Natural killer cell (primary cell): ENCODE measurements at regions not wholly inside any gene's neighbourhood (a gene's known extent, or its start where the extent isn't known, plus 50 kb on each side); places are given as distances from the start of the nearest gene placed in this dataset.
"Not testable (repeated sequence)": the region's sequence is repeated elsewhere in the genome, so short reads cannot be mapped to it uniquely, and the experiment has no call there.

Source experiments
- ATAC-seq, 3 donors: fragments of 150-1000 bp in 2 of 3; fragments of 200-7000 bp in 1 of 3; cut with Tn5 transposase; 1 replicate in 1 of 3; 2 replicates in 2 of 3; pipeline ENCODE4 v1.10.0; 2021; ENCODE audit warnings: mild to moderate bottlenecking in 2 of 3, moderate library complexity in 2 of 3
- DNase-seq, 2 donors: peaks; one replicate each; pipeline versions ENCODE4 v3.0.0 to v3.0.0-alpha.2; 2013 to 2021; ENCODE audit warnings: mixed read lengths in 1 of 2
- H3K27ac ChIP-seq: one replicate; pipeline ENCODE4 v1.5.1; 2013; ENCODE audit warnings: mild to moderate bottlenecking, low read length
- H3K27me3 ChIP-seq: one replicate; pipeline ENCODE4 v1.6.1; 2013; ENCODE audit warnings: low read length; ENCODE audit not compliant: control insufficient read depth, insufficient read depth
- H3K36me3 ChIP-seq: one replicate; pipeline ENCODE4 v1.6.1; 2013; ENCODE audit warnings: low read length; ENCODE audit not compliant: control insufficient read depth, insufficient read depth
- H3K4me1 ChIP-seq: one replicate; pipeline ENCODE4 v1.6.1; 2013; ENCODE audit warnings: low read length; ENCODE audit not compliant: control insufficient read depth, insufficient read depth
- H3K4me3 ChIP-seq: one replicate; pipeline ENCODE4 v1.5.1; 2013; ENCODE audit warnings: low read length
- H3K9me3 ChIP-seq: one replicate; pipeline ENCODE4 v1.6.1; 2013; ENCODE audit warnings: low read length; ENCODE audit not compliant: control insufficient read depth, insufficient read depth
- H3K27ac Mint-ChIP-seq, 2 donors: one replicate each; pipeline ENCODE4 v1.8.0; 2022; ENCODE audit warnings: mild to moderate bottlenecking in 2 of 2, mixed read lengths in 2 of 2, moderate library complexity in 1 of 2
- H3K27me3 Mint-ChIP-seq, 2 donors: one replicate each; pipeline ENCODE4 v1.8.0; 2022; ENCODE audit warnings: low read depth in 2 of 2, mixed read lengths in 2 of 2
- H3K36me3 Mint-ChIP-seq: one replicate; pipeline ENCODE4 v1.8.0; 2022; ENCODE audit warnings: mixed read lengths
- H3K4me1 Mint-ChIP-seq, 2 donors: one replicate each; pipeline ENCODE4 v1.8.0; 2022; ENCODE audit warnings: mixed read lengths in 2 of 2
- H3K4me3 Mint-ChIP-seq: one replicate; pipeline ENCODE4 v1.8.0; 2022; ENCODE audit warnings: mild to moderate bottlenecking, moderate library complexity, mixed read lengths
- H3K9me3 Mint-ChIP-seq, 2 donors: one replicate each; pipeline ENCODE4 v1.8.0; 2022; ENCODE audit warnings: mixed read lengths in 2 of 2
- WGBS: methylation state at CpG from one replicate; pipeline ENCODE4 v1.1.7; 2013; ENCODE audit warnings: missing lambda C conversion rate; ENCODE audit not compliant: insufficient coverage; 5-methylcytosine and 5-hydroxymethylcytosine counted together
- intact Hi-C: fragments of 100-400 bp; cut with micrococcal nuclease; formaldehyde crosslinking; loops from one replicate; pipeline ENCODE4 v1.14.2; 2022
- TF ChIP-seq, protein P1 (sequence below): fragments of 200-600 bp; IDR thresholded peaks from one replicate; pipeline ENCODE4 v1.8.0; 2022; ENCODE audit warnings: antibody characterized with exemption

DNA sequence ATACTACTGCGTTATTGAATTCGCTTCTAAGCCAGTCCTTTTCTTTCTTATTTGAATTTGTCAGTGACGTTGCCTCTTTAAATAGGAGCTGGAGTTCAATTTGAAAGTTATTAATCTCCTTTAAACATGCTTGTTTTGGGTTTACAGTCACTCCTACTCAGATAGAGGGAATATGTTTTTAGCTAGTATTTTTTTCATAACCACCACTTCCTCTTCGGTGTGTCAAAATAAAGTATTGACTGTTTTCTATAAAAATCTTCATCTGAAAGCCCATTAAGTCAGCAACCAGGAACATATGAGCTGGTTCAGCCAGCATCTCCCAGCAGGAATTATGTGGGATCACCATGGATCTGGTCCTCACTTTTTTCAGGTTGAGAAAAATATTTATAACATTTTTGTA lies 772.9 kb downstream of the DIPK2A start:
- H3K9me3 Mint-ChIP-seq = peaks cover 0 to 3% of the 10 kb centered on the region in 2 donors
- Histone ChIP-seq H3K9me3 (no peaks in the 10 kb centered on the region), H3K27me3 (no peaks in the 10 kb centered on the region), H3K36me3 (no peaks in the 10 kb centered on the region), H3K4me3 (no peak overlapping the region), H3K27ac (no peak overlapping the region), H3K4me1 (no peaks in the 10 kb centered on the region)
- ATAC-seq (no peak), DNase-seq (no peak)
- H3K27me3 Mint-ChIP-seq = no peaks in the 10 kb centered on the region
- no peak overlapping the region for H3K27ac Mint-ChIP-seq
- no peak overlapping the region for H3K4me3 Mint-ChIP-seq
- TF ChIP-seq, protein P1, sequence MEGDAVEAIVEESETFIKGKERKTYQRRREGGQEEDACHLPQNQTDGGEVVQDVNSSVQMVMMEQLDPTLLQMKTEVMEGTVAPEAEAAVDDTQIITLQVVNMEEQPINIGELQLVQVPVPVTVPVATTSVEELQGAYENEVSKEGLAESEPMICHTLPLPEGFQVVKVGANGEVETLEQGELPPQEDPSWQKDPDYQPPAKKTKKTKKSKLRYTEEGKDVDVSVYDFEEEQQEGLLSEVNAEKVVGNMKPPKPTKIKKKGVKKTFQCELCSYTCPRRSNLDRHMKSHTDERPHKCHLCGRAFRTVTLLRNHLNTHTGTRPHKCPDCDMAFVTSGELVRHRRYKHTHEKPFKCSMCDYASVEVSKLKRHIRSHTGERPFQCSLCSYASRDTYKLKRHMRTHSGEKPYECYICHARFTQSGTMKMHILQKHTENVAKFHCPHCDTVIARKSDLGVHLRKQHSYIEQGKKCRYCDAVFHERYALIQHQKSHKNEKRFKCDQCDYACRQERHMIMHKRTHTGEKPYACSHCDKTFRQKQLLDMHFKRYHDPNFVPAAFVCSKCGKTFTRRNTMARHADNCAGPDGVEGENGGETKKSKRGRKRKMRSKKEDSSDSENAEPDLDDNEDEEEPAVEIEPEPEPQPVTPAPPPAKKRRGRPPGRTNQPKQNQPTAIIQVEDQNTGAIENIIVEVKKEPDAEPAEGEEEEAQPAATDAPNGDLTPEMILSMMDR = no peak
- no peaks in the 10 kb centered on the region for H3K36me3 Mint-ChIP-seq
- no peaks in the 10 kb centered on the region for H3K4me1 Mint-ChIP-seq
- no CpG with 5 or more reads among the region's 4 CpGs for WGBS
- intact Hi-C loops = no loop called here

DNA sequence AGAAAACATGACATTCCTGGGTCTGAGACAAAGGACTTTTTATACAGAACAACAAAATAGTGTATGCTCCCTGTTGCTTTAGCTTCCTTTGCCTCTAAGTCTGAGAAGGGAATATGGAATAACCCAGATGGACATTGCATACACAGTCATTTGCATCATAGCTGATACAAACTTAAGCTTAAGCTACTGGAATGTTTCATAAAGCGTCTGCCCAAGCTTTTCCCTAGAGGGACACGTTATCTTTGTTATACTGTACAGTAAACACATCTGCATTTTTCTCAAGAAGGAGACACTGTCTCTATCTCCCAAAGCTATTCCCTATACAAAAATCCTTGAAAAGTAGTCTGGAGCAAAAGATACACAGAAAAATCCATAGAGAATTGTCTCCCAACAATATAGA lies 775.0 kb downstream of the DIPK2A start:
- Mint-ChIP-seq H3K27me3 (no peaks in the 10 kb centered on the region), H3K4me3 (no peak overlapping the region), H3K9me3 (peaks cover 0 to 3% of the 10 kb centered on the region in 2 donors), H3K27ac (no peak overlapping the region), H3K4me1 (no peaks in the 10 kb centered on the region), H3K36me3 (no peaks in the 10 kb centered on the region)
- no peaks in the 10 kb centered on the region for H3K27me3 ChIP-seq
- H3K4me1 ChIP-seq = no peaks in the 10 kb centered on the region
- ATAC-seq (no peak), DNase-seq (no peak)
- intact Hi-C loops = no loop called here
- 96% methylated on average over 2 of the region's 2 CpGs for WGBS
- TF ChIP-seq, protein P1 = no peak
- H3K4me3 ChIP-seq = no peak overlapping the region
- H3K9me3 ChIP-seq = no peaks in the 10 kb centered on the region
- no peak overlapping the region for H3K27ac ChIP-seq
- H3K36me3 ChIP-seq = no peaks in the 10 kb centered on the region

DNA sequence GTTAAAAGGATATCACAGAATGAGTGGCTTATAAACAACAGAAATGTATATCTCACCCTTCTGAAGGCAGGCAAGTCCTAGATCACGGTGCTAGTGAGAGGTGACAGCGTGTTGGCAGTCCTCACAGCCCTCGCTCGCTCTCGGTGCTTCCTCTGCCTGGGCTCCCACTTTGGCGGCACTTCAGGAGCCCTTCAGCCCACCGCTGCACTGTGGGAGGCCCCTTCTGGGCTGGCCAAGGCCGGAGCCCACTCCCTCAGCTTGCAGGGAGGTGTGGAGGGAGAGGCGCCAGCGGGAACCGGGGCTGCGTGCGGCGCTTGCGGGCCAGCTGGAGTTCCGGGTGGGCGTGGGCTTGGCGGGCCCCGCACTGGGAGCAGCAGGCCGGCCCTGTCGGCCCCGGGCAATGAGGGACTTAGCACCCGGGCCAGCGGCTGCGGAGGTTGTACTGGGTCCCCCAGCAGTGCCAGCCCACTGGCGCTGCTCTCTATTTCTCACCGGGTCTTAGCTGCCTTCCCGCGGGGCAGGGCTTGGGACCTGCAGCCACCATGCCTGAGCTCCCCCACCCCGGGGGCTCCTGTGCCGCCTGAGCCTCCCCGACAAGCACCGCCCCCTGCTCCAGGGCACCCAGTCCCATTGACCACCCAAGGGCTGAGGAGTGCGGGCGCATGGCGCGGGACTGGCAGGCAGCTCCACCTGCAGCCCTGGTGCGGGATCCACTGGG lies 778.1 kb downstream of the DIPK2A start:
- H3K27ac ChIP-seq, H3K4me1 Mint-ChIP-seq, H3K4me3 ChIP-seq, H3K4me3 Mint-ChIP-seq, H3K27me3 ChIP-seq, ATAC-seq, intact Hi-C loops, H3K36me3 Mint-ChIP-seq, H3K4me1 ChIP-seq, H3K27me3 Mint-ChIP-seq, H3K9me3 Mint-ChIP-seq, H3K27ac Mint-ChIP-seq, H3K36me3 ChIP-seq, H3K9me3 ChIP-seq, DNase-seq: not testable (repeated sequence)
- 95% methylated on average over 35 of the region's 38 CpGs for WGBS

DNA sequence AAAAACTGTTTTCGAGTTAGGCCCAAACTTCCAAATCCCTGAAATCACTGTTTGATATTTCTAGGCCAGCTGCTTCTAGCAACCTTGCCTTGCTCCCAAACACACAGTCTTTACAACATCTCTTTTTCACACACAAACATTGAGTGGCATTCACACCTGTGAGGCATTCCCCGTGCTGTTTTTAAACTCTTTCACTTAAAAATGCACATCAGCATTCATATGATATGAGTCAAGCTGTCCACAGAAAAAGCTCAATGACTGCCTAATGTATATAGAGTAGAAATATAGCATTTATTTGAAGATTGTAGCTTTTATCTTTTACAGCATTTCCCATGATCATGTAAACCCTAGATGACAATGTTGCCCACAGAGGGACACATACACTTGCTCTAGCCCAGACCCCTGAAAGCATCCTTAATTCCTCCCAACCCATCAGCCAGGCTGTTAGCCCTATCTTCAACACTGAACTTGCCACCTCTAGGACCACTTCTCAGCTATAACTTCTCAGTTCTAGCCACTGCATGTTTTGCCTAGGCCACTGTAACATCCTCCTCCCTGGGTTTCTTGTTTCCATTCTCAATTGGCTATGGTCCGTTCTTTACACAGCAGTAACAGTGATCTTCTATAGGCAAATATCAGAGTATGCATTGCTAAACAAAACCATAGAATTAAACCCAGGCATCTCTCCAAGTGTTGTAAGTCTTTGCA lies 782.6 kb downstream of the DIPK2A start:
- Histone ChIP-seq H3K4me1 (no peaks in the 10 kb centered on the region), H3K9me3 (peaks cover 2% of the 10 kb centered on the region), H3K27me3 (no peaks in the 10 kb centered on the region), H3K4me3 (no peak overlapping the region), H3K27ac (no peak overlapping the region), H3K36me3 (no peaks in the 10 kb centered on the region)
- no peak for DNase-seq
- no peaks in the 10 kb centered on the region for H3K36me3 Mint-ChIP-seq
- no peaks in the 10 kb centered on the region for H3K27me3 Mint-ChIP-seq
- TF ChIP-seq, protein P1 = no peak
- no peak overlapping the region for H3K27ac Mint-ChIP-seq
- no peak for ATAC-seq
- intact Hi-C loops = no loop called here
- H3K4me3 Mint-ChIP-seq = no peak overlapping the region
- WGBS = 90% methylated on average over 3 of the region's 3 CpGs
- H3K4me1 Mint-ChIP-seq = no peaks in the 10 kb centered on the region
- H3K9me3 Mint-ChIP-seq = peaks cover 0 to 3% of the 10 kb centered on the region in 2 donors
